ENCODE measurements at regions not wholly inside any gene's neighbourhood (a gene's known extent, or its start where the extent isn't known, plus 50 kb on each side); places are given as distances from the start of the nearest gene placed in this dataset.

GRCh38 chr12:115421350-115421749 lies 737.4 kb upstream of the TBX3 start:
- TF ChIP-seq CTCF (IDR thresholded peaks at IDR 0.05) (no peak), EP300 (IDR thresholded peaks at IDR 0.05) (no peak), POLR2A (IDR thresholded peaks at IDR 0.05) (no peak)

Data from upper lobe of left lung (tissue), 4 donors.